ENCODE measurements at regions not wholly inside any gene's neighbourhood (a gene's known extent, or its start where the extent isn't known, plus 50 kb on each side); places are given as distances from the start of the nearest gene placed in this dataset.

- intact Hi-C loops (cut with DNase I), result no loop called here
Observed at GRCh38 chr1:239993366-239993765, 98.3 kb upstream of the FMN2 start.

GRCh38 chr1:239995281-239995680, 96.4 kb upstream of the FMN2 start:
- TF ChIP-seq CTCF (IDR thresholded peaks at IDR 0.05), result no peak
- H3K27me3 ChIP-seq, result peaks cover 64% of the 10 kb centered on the region
- H3K36me3 ChIP-seq, result no peaks in the 10 kb centered on the region
- H3K27ac ChIP-seq, result no peak overlapping the region
- no peak for ATAC-seq
- intact Hi-C loops (cut with DNase I), result no loop called here
- DNase-seq, result no peak
- no peak overlapping the region for H3K4me3 ChIP-seq
- no peaks in the 10 kb centered on the region for H3K9me3 ChIP-seq
- H3K4me1 ChIP-seq, result no peaks in the 10 kb centered on the region

More at GRCh38 chr1:239993366-239993765, 98.3 kb upstream of the FMN2 start:
- ATAC-seq (no peak), DNase-seq (no peak)
- TF ChIP-seq CTCF (IDR thresholded peaks at IDR 0.05), result no peak
- Histone ChIP-seq H3K36me3 (no peaks in the 10 kb centered on the region), H3K27me3 (peaks cover 45% of the 10 kb centered on the region), H3K27ac (no peak overlapping the region), H3K4me1 (no peaks in the 10 kb centered on the region), H3K4me3 (no peak overlapping the region), H3K9me3 (no peaks in the 10 kb centered on the region)

GRCh38 chr1:239997160-239997514, 94.5 kb upstream of the FMN2 start:
- Histone ChIP-seq H3K27ac (no peak overlapping the region), H3K4me1 (no peaks in the 10 kb centered on the region), H3K4me3 (no peak overlapping the region), H3K9me3 (no peaks in the 10 kb centered on the region), H3K27me3 (peaks cover 65% of the 10 kb centered on the region), H3K36me3 (no peaks in the 10 kb centered on the region)
- intact Hi-C loops (cut with DNase I), result no loop called here
- no peak for ATAC-seq
- DNase-seq, result no peak
- TF ChIP-seq CTCF (IDR thresholded peaks at IDR 0.05), result no peak

- ATAC-seq (peak; percentile 71), DNase-seq (no peak)
- Histone ChIP-seq H3K4me1 (no peaks in the 10 kb centered on the region), H3K27me3 (peaks cover 70% of the 10 kb centered on the region), H3K9me3 (no peaks in the 10 kb centered on the region), H3K27ac (no peak overlapping the region), H3K36me3 (no peaks in the 10 kb centered on the region), H3K4me3 (peak overlapping the region; percentile 10)
- peak; percentile 20 for TF ChIP-seq CTCF (IDR thresholded peaks at IDR 0.05)
- intact Hi-C loops (cut with DNase I), result no loop called here
Observed at GRCh38 chr1:239997515-239998311, 94.0 kb upstream of the FMN2 start.

GRCh38 chr1:239998312-239998649, 93.4 kb upstream of the FMN2 start:
- H3K4me3 ChIP-seq, result peak overlapping the region; percentile 10
- peaks cover 72% of the 10 kb centered on the region for H3K27me3 ChIP-seq

More at GRCh38 chr1:239998312-239998649, 93.4 kb upstream of the FMN2 start:
- ATAC-seq (no peak), DNase-seq (no peak)
- Histone ChIP-seq H3K27ac (no peak overlapping the region), H3K4me1 (no peaks in the 10 kb centered on the region), H3K9me3 (no peaks in the 10 kb centered on the region), H3K36me3 (no peaks in the 10 kb centered on the region)
- intact Hi-C loops (cut with DNase I), result no loop called here
- no peak for TF ChIP-seq CTCF (IDR thresholded peaks at IDR 0.05)

Measured in upper lobe of right lung (tissue), 1 donor.